Neuronal stem cell (in vitro differentiated cells): ENCODE measurements at regions not wholly inside any gene's neighbourhood (a gene's known extent, or its start where the extent isn't known, plus 50 kb on each side); places are given as distances from the start of the nearest gene placed in this dataset.
A peak's percentile ranks its signal among the peaks of the same experiment; 100 is the strongest.
"Not testable (repeated sequence)": the region's sequence is repeated elsewhere in the genome, so short reads cannot be mapped to it uniquely, and the experiment has no call there.

Experiments
- DNase-seq: peaks from one replicate; pipeline ENCODE4 v3.0.0-alpha.2; 2013; ENCODE audit warnings: low spot score
- H2AFZ ChIP-seq: one replicate; pipeline ENCODE4 v1.6.1; 2013; ENCODE audit warnings: mild to moderate bottlenecking, low read length, inconsistent platforms
- H2AK5ac ChIP-seq: 2 replicates; pipeline ENCODE4 v1.6.1; 2013; ENCODE audit warnings: low read depth, mild to moderate bottlenecking, inconsistent platforms, low read length, moderate library complexity, mixed read lengths
- H2BK120ac ChIP-seq: 2 replicates; pipeline ENCODE4 v1.6.1; 2013; ENCODE audit warnings: low read depth, mild to moderate bottlenecking, inconsistent platforms, low read length, moderate library complexity, mixed read lengths
- H2BK12ac ChIP-seq: one replicate; pipeline ENCODE4 v1.6.1; 2013; ENCODE audit warnings: low read length, inconsistent platforms
- H2BK15ac ChIP-seq: 2 replicates; pipeline ENCODE4 v1.6.1; 2013; ENCODE audit warnings: mild to moderate bottlenecking, low read length, inconsistent platforms, mixed read lengths
- H2BK5ac ChIP-seq: one replicate; pipeline ENCODE4 v1.6.1; 2013; ENCODE audit warnings: inconsistent platforms, mild to moderate bottlenecking, low read length, moderate library complexity
- H3K14ac ChIP-seq: one replicate; pipeline ENCODE4 v1.6.1; 2013; ENCODE audit warnings: low read length, inconsistent platforms
- H3K18ac ChIP-seq: 2 replicates; pipeline ENCODE4 v1.6.1; 2013; ENCODE audit warnings: low read length, inconsistent platforms
- H3K23ac ChIP-seq: 2 replicates; pipeline ENCODE4 v1.6.1; 2013; ENCODE audit warnings: low read depth, mild to moderate bottlenecking, mixed read lengths, low read length, inconsistent platforms; ENCODE audit not compliant: poor library complexity
- H3K27ac ChIP-seq: replicated peaks from 3 replicates; pipeline ENCODE4 v1.5.1; 2013; ENCODE audit warnings: low read length, inconsistent platforms
- H3K27me3 ChIP-seq, 3 experiments: 2 replicates each; pipeline ENCODE4 v1.6.1; 2013; ENCODE audit warnings: low read length in 3 of 3, mild to moderate bottlenecking in 2 of 3, inconsistent platforms in 1 of 3, low read depth in 1 of 3, mixed read lengths in 1 of 3, moderate library complexity in 1 of 3; ENCODE audit not compliant: control insufficient read depth in 3 of 3, insufficient read depth in 3 of 3
- H3K36me3 ChIP-seq, 2 donors: replicated peaks in 1 of 2; 2 replicates each; pipeline ENCODE4 v1.6.1; 2013; ENCODE audit warnings: low read length in 2 of 2; ENCODE audit not compliant: control insufficient read depth in 2 of 2, insufficient read depth in 2 of 2
- H3K4ac ChIP-seq: 2 replicates; pipeline ENCODE4 v1.6.1; 2013; ENCODE audit warnings: inconsistent platforms, mild to moderate bottlenecking, low read length, moderate library complexity
- H3K4me1 ChIP-seq, 2 donors: 1 replicate in 1 of 2; 2 replicates in 1 of 2; pipeline ENCODE4 v1.6.1; 2013; ENCODE audit warnings: low read length in 2 of 2, low read depth in 1 of 2; ENCODE audit not compliant: control insufficient read depth in 2 of 2, insufficient read depth in 1 of 2
- H3K4me2 ChIP-seq: one replicate; pipeline ENCODE4 v1.6.1; 2013; ENCODE audit warnings: mild to moderate bottlenecking, low read length, inconsistent platforms; ENCODE audit not compliant: insufficient read depth, poor library complexity, severe bottlenecking
- H3K4me3 ChIP-seq, 2 donors: 2 replicates each; pipeline ENCODE4 v1.5.1; 2013; ENCODE audit warnings: low read length in 2 of 2, mild to moderate bottlenecking in 2 of 2, inconsistent platforms in 1 of 2, moderate library complexity in 1 of 2
- H3K79me1 ChIP-seq: one replicate; pipeline ENCODE4 v1.6.1; 2013; ENCODE audit warnings: low read depth, mild to moderate bottlenecking, inconsistent platforms, low read length, moderate library complexity
- H3K9ac ChIP-seq: one replicate; pipeline ENCODE4 v1.6.1; 2013; ENCODE audit warnings: mild to moderate bottlenecking, low read depth, low read length, inconsistent platforms; ENCODE audit not compliant: poor library complexity
- H3K9me3 ChIP-seq, 2 donors: replicated peaks in 1 of 2; 2 replicates each; pipeline versions ENCODE3 to v1.6.1; 2013; ENCODE audit warnings: low read length in 2 of 2, mild to moderate bottlenecking in 2 of 2, inconsistent platforms in 1 of 2, low read depth in 1 of 2, mixed read lengths in 1 of 2, moderate library complexity in 1 of 2; ENCODE audit not compliant: control insufficient read depth in 2 of 2, insufficient read depth in 1 of 2
- H4K8ac ChIP-seq: one replicate; pipeline ENCODE4 v1.6.1; 2013; ENCODE audit warnings: low read depth, mild to moderate bottlenecking, inconsistent platforms, low read length, moderate library complexity
- H4K91ac ChIP-seq: one replicate; pipeline ENCODE4 v1.6.1; 2013; ENCODE audit warnings: low read length, low read depth, mild to moderate bottlenecking, inconsistent platforms; ENCODE audit not compliant: poor library complexity
- WGBS, 2 donors: extraction: QIAGEN DNeasy Blood & Tissue Kit; methylation state at CpG; one replicate each; pipeline ENCODE4 v1.1.7; 2013; ENCODE audit warnings: missing lambda C conversion rate in 2 of 2, mixed read lengths in 1 of 2; ENCODE audit not compliant: insufficient read length in 2 of 2, insufficient replicate concordance in 1 of 2; ENCODE audit errors: extremely low coverage in 2 of 2; 5-methylcytosine and 5-hydroxymethylcytosine counted together

DNA sequence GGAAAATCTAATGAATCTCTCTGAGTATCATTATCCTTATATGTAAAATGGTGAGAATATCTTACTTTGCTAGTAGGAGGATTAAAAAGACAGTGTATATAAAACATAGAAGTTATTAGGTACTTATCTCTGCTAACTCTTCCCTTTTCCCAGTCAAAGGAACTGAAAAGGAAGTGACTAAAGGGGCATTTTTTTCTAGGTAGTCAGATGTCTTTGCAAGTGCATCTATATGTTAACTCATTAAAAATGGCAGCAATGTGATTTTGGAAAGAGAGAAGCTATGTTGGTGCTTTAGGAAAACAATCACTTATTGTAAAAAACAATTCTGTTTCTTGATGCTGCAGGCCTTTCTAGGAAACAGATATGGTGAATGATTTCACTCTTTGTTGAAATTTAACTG is 180.9 kb downstream of the SAMD5 start:
- Histone ChIP-seq H3K4ac (no peak overlapping the region), H3K18ac (no peak overlapping the region), H2AK5ac (no peak overlapping the region), H2BK12ac (no peak overlapping the region), H3K79me1 (no peaks in the 10 kb centered on the region), H3K4me2 (no peak overlapping the region), H2BK120ac (no peak overlapping the region), H3K9me3 (no peaks in the 10 kb centered on the region), H3K9ac (no peak overlapping the region), H4K91ac (no peak overlapping the region), H3K4me1 (peaks cover 0 to 2% of the 10 kb centered on the region in 2 donors), H2BK15ac (no peak overlapping the region), H3K14ac (no peak overlapping the region), H4K8ac (no peak overlapping the region), H2AFZ (no peak overlapping the region), H3K27ac (no peak overlapping the region), H3K27me3 (no peaks in the 10 kb centered on the region), H3K4me3 (no peak overlapping the region), H2BK5ac (no peak overlapping the region), H3K23ac (no peak overlapping the region), H3K36me3 (no peaks in the 10 kb centered on the region)
- no peak for DNase-seq

DNA sequence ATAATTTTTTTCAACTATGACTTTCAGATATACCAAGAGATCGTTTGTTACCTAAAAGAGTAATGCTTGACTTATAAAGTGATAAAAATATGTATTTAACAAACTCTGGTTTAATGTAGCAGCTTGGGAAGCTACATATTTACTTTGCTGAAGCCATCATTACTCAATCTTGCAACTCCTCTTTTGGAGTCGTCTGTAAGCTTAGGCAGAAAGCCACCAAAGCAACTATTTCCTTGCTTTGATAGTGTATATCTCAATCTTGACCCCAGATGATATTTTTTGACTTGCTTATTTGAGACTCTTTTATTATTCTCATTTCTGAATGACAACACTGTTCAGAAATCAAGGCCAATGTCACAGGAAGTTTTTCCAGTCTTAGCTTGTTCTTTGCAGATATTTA is 183.0 kb downstream of the SAMD5 start:
- H3K4me3 ChIP-seq = no peak overlapping the region
- H2AK5ac ChIP-seq = no peak overlapping the region
- H3K4me2 ChIP-seq = no peak overlapping the region
- no peaks in the 10 kb centered on the region for H3K9me3 ChIP-seq
- H2BK12ac ChIP-seq = no peak overlapping the region
- H2BK120ac ChIP-seq = no peak overlapping the region
- H2BK15ac ChIP-seq = no peak overlapping the region
- no peak overlapping the region for H3K9ac ChIP-seq
- no peaks in the 10 kb centered on the region for H3K27me3 ChIP-seq
- H3K14ac ChIP-seq = no peak overlapping the region
- no peak overlapping the region for H2BK5ac ChIP-seq
- no CpG with 5 or more reads among the region's 2 CpGs for WGBS, 2 donors
- H3K18ac ChIP-seq = no peak overlapping the region
- no peaks in the 10 kb centered on the region for H3K79me1 ChIP-seq
- H4K8ac ChIP-seq = no peak overlapping the region
- no peak overlapping the region for H4K91ac ChIP-seq
- no peaks in the 10 kb centered on the region for H3K36me3 ChIP-seq
- H2AFZ ChIP-seq = no peak overlapping the region
- H3K4ac ChIP-seq = no peak overlapping the region
- no peak for DNase-seq
- no peak overlapping the region for H3K27ac ChIP-seq
- H3K23ac ChIP-seq = no peak overlapping the region
- H3K4me1 ChIP-seq = peaks cover 0 to 2% of the 10 kb centered on the region in 2 donors

DNA sequence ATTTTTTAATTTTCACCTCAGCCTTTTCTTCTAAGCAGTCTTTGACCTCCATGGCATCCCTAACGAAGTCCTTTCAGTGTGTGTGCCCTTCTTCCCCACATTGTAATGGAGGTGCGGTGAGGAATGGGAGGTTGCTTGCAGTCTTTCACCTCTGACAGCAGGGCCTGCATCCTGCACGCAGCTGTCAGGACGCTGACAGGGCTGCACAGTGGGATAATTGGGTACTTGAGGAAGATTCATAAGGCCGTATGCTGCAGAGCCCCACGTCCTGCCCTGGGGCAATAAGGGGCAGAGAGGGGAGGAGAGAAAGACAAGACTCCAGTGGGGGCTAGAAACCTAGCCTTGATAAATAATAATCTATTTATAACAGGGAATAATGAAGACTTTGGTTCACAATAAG is 184.7 kb downstream of the SAMD5 start:
- Histone ChIP-seq H3K4me3 (no peak overlapping the region), H3K9ac (no peak overlapping the region), H2BK120ac (no peak overlapping the region), H4K8ac (no peak overlapping the region), H3K18ac (no peak overlapping the region), H3K79me1 (no peaks in the 10 kb centered on the region), H3K14ac (no peak overlapping the region), H3K27me3 (no peaks in the 10 kb centered on the region), H3K36me3 (no peaks in the 10 kb centered on the region), H2AFZ (no peak overlapping the region), H3K23ac (no peak overlapping the region), H3K9me3 (peaks cover 0 to 2% of the 10 kb centered on the region in 2 donors), H4K91ac (no peak overlapping the region), H3K4ac (no peak overlapping the region), H2BK12ac (no peak overlapping the region), H2AK5ac (no peak overlapping the region), H2BK5ac (no peak overlapping the region), H3K4me2 (no peak overlapping the region), H3K4me1 (peaks cover 0 to 2% of the 10 kb centered on the region in 2 donors), H2BK15ac (no peak overlapping the region), H3K27ac (no peak overlapping the region)
- DNase-seq = peak; percentile 1
- WGBS, 2 donors = no CpG with 5 or more reads among the region's 6 CpGs

DNA sequence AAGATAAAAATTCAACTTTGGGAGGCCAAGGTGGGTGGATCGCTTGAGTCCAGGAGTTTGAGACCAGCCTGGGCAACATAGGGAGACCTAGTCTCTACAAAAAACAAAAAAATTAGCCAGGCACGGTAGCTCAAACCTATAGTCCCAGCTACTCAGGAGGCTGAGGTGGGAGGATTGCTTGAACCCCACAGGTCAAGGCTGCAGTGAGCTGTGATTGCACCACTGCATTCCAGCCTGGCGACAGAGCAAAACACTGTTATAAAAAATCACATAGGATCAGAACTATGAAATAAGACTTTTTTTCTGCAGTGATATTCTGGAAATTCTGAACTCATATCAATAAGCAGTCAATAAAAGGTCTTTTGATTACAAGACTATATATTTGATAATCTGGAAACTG is 186.1 kb downstream of the SAMD5 start:
- H3K4ac ChIP-seq, H3K4me3 ChIP-seq, H2AK5ac ChIP-seq, H3K4me1 ChIP-seq, H3K36me3 ChIP-seq, H2BK12ac ChIP-seq, H2AFZ ChIP-seq, H2BK120ac ChIP-seq, H3K79me1 ChIP-seq, H3K18ac ChIP-seq, DNase-seq, H3K14ac ChIP-seq, H3K4me2 ChIP-seq, H3K9me3 ChIP-seq, H3K9ac ChIP-seq, H3K27me3 ChIP-seq, H3K23ac ChIP-seq, H4K91ac ChIP-seq, H2BK15ac ChIP-seq, H4K8ac ChIP-seq, H2BK5ac ChIP-seq, H3K27ac ChIP-seq: not testable (repeated sequence)
- no CpG with 5 or more reads among the region's 3 CpGs for WGBS, 2 donors
